Activated T-cell treated with anti-CD3 and anti-CD28 coated beads for 4 hours (primary cell): ENCODE measurements at regions not wholly inside any gene's neighbourhood (a gene's known extent, or its start where the extent isn't known, plus 50 kb on each side); places are given as distances from the start of the nearest gene placed in this dataset.
"Not testable (repeated sequence)": the region's sequence is repeated elsewhere in the genome, so short reads cannot be mapped to it uniquely, and the experiment has no call there.

Experiments
- DNase-seq: peaks from one replicate; pipeline ENCODE4 v3.0.0-alpha.2; 2020

- DNase-seq, result no peak
Observed at GRCh38 chr2:217010173-217010572, 150.3 kb upstream of the TNP1 start.

- DNase-seq, result no peak
Observed at GRCh38 chr2:217008794-217009193, 148.9 kb upstream of the TNP1 start.

- no peak for DNase-seq
Observed at GRCh38 chr2:217006217-217006616, 146.4 kb upstream of the TNP1 start.

GRCh38 chr2:217004656-217005055, 144.8 kb upstream of the TNP1 start:
- no peak for DNase-seq

GRCh38 chr2:217001740-217002139, 141.9 kb upstream of the TNP1 start:
- DNase-seq, result no peak

- no peak for DNase-seq
Observed at GRCh38 chr2:217000406-217000805, 140.5 kb upstream of the TNP1 start.

- DNase-seq, result no peak
Observed at GRCh38 chr2:216996279-216996845, 136.5 kb upstream of the TNP1 start.

- DNase-seq, result no peak
Observed at GRCh38 chr2:216994353-216994854, 134.5 kb upstream of the TNP1 start.

GRCh38 chr2:216992056-216992675, 132.3 kb upstream of the TNP1 start:
- no peak for DNase-seq

GRCh38 chr2:216991563-216991962, 131.7 kb upstream of the TNP1 start:
- DNase-seq, result no peak

GRCh38 chr2:216989340-216990129, 129.7 kb upstream of the TNP1 start:
- no peak for DNase-seq

GRCh38 chr2:216987252-216987821, 127.5 kb upstream of the TNP1 start:
- no peak for DNase-seq

GRCh38 chr2:216985658-216986141, 125.8 kb upstream of the TNP1 start:
- no peak for DNase-seq

- DNase-seq, result no peak
Observed at GRCh38 chr2:216984937-216985336, 125.1 kb upstream of the TNP1 start.

GRCh38 chr2:216981951-216982350, 122.1 kb upstream of the TNP1 start:
- DNase-seq, result not testable (repeated sequence)

GRCh38 chr2:216980510-216980909, 120.6 kb upstream of the TNP1 start:
- DNase-seq, result not testable (repeated sequence)

- DNase-seq, result no peak
Observed at GRCh38 chr2:216974321-216975302, 114.7 kb upstream of the TNP1 start.

GRCh38 chr2:216971593-216971992, 111.7 kb upstream of the TNP1 start:
- no peak for DNase-seq

- no peak for DNase-seq
Observed at GRCh38 chr2:216970359-216970915, 110.6 kb upstream of the TNP1 start.

GRCh38 chr2:216967889-216968288, 108.0 kb upstream of the TNP1 start:
- no peak for DNase-seq

GRCh38 chr2:216960671-216961268, 100.9 kb upstream of the TNP1 start:
- no peak for DNase-seq
